HFFc6 (cell line): ENCODE measurements at regions not wholly inside any gene's neighbourhood (a gene's known extent, or its start where the extent isn't known, plus 50 kb on each side); places are given as distances from the start of the nearest gene placed in this dataset.

Experiments
- DNase-seq: peaks from one replicate; pipeline ENCODE4 v3.0.0-alpha.2; 2018
- H3K27ac Mint-ChIP-seq: 2 replicates; pipeline ENCODE4 v1.8.0; 2020; ENCODE audit warnings: mild to moderate bottlenecking, mixed read lengths
- H3K27me3 Mint-ChIP-seq: 2 replicates; pipeline ENCODE4 v1.8.0; 2021; ENCODE audit warnings: mild to moderate bottlenecking, moderate library complexity, mixed read lengths; ENCODE audit not compliant: insufficient read depth
- H3K36me3 Mint-ChIP-seq: 2 replicates; pipeline ENCODE4 v1.8.0; 2021; ENCODE audit warnings: low read depth, mixed read lengths
- H3K4me1 Mint-ChIP-seq: 2 replicates; pipeline ENCODE4 v1.8.0; 2020; ENCODE audit warnings: low read depth, mixed read lengths
- H3K4me3 Mint-ChIP-seq: 2 replicates; pipeline ENCODE4 v1.8.0; 2020; ENCODE audit warnings: mild to moderate bottlenecking, moderate library complexity, mixed read lengths
- H3K9me3 Mint-ChIP-seq: 2 replicates; pipeline ENCODE4 v1.8.0; 2020; ENCODE audit warnings: mild to moderate bottlenecking, mixed read lengths
- TF ChIP-seq, protein P1 (sequence below): fragments of 200-600 bp; sonication (generic); IDR thresholded peaks from 2 replicates; pipeline ENCODE4 v1.5.0; 2021; ENCODE audit warnings: antibody characterized with exemption, mild to moderate bottlenecking

- no peaks in the 10 kb centered on the region for H3K9me3 Mint-ChIP-seq
- TF ChIP-seq, protein P1, sequence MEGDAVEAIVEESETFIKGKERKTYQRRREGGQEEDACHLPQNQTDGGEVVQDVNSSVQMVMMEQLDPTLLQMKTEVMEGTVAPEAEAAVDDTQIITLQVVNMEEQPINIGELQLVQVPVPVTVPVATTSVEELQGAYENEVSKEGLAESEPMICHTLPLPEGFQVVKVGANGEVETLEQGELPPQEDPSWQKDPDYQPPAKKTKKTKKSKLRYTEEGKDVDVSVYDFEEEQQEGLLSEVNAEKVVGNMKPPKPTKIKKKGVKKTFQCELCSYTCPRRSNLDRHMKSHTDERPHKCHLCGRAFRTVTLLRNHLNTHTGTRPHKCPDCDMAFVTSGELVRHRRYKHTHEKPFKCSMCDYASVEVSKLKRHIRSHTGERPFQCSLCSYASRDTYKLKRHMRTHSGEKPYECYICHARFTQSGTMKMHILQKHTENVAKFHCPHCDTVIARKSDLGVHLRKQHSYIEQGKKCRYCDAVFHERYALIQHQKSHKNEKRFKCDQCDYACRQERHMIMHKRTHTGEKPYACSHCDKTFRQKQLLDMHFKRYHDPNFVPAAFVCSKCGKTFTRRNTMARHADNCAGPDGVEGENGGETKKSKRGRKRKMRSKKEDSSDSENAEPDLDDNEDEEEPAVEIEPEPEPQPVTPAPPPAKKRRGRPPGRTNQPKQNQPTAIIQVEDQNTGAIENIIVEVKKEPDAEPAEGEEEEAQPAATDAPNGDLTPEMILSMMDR: no peak
- no peak for DNase-seq
- H3K27me3 Mint-ChIP-seq: no peaks in the 10 kb centered on the region
- no peak overlapping the region for H3K27ac Mint-ChIP-seq
- no peak overlapping the region for H3K4me3 Mint-ChIP-seq
- H3K36me3 Mint-ChIP-seq: no peaks in the 10 kb centered on the region
- peaks cover 9% of the 10 kb centered on the region; the same call in 1 of the 2 replicates for H3K4me1 Mint-ChIP-seq
These were observed 175.2 kb upstream of the ANKRD50 start for GRCh38 chr4:124887739-124888138.

DNA sequence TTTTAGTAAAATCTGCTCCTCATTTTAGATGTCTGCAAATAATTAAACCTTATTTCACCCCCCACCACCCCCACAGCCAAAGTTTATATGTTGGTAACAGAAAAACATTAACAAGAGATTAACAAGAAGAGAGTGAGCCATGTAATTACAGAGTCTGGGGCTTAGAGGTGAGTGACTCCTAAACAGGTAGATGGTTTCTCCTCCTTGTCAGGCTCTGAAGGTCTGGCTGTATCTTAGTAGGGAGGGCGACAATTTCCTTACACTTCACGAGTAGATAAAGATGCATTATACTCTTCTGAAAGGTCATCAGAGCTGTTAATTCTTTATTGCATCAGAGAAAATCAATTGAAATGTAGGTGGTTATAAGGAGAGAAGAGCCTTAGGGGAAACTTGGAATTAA is 171.8 kb upstream of the ANKRD50 start:
- TF ChIP-seq, protein P1: no peak
- no peaks in the 10 kb centered on the region for H3K27me3 Mint-ChIP-seq
- no peaks in the 10 kb centered on the region for H3K36me3 Mint-ChIP-seq
- H3K4me3 Mint-ChIP-seq: no peak overlapping the region
- H3K4me1 Mint-ChIP-seq: no peaks in the 10 kb centered on the region
- no peak overlapping the region for H3K27ac Mint-ChIP-seq
- H3K9me3 Mint-ChIP-seq: no peaks in the 10 kb centered on the region
- no peak for DNase-seq

- DNase-seq: no peak
- Mint-ChIP-seq H3K36me3 (no peaks in the 10 kb centered on the region), H3K9me3 (no peaks in the 10 kb centered on the region), H3K27me3 (no peaks in the 10 kb centered on the region), H3K27ac (no peak overlapping the region), H3K4me1 (no peaks in the 10 kb centered on the region), H3K4me3 (no peak overlapping the region)
- TF ChIP-seq, protein P1: no peak
These were observed 171.1 kb upstream of the ANKRD50 start for GRCh38 chr4:124883632-124884031.

- Mint-ChIP-seq H3K27me3 (no peaks in the 10 kb centered on the region), H3K4me3 (no peak overlapping the region), H3K27ac (no peak overlapping the region), H3K9me3 (peaks cover 28% of the 10 kb centered on the region), H3K4me1 (no peaks in the 10 kb centered on the region), H3K36me3 (peaks cover 17% of the 10 kb centered on the region)
- no peak for DNase-seq
- TF ChIP-seq, protein P1: no peak
These were observed 166.7 kb upstream of the ANKRD50 start for GRCh38 chr4:124879195-124879594.

- DNase-seq: no peak
- Mint-ChIP-seq H3K27me3 (no peaks in the 10 kb centered on the region), H3K9me3 (peaks cover 28% of the 10 kb centered on the region), H3K27ac (no peak overlapping the region), H3K36me3 (peaks cover 17% of the 10 kb centered on the region), H3K4me1 (no peaks in the 10 kb centered on the region), H3K4me3 (no peak overlapping the region)
- TF ChIP-seq, protein P1: no peak
These were observed 161.6 kb upstream of the ANKRD50 start for GRCh38 chr4:124874172-124874450.
